ENCODE measurements at regions not wholly inside any gene's neighbourhood (a gene's known extent, or its start where the extent isn't known, plus 50 kb on each side); places are given as distances from the start of the nearest gene placed in this dataset.

GRCh38 chrX:13149702-13150350 is 105.4 kb upstream of the FAM9C start:
- no peak for DNase-seq (ENCODE audit: low read depth in 2 of 2)

GRCh38 chrX:13147733-13148132 is 103.3 kb upstream of the FAM9C start:
- no peak for DNase-seq (ENCODE audit: low read depth in 2 of 2)

- DNase-seq (ENCODE audit: low read depth in 2 of 2) = no peak
Measured at GRCh38 chrX:13147147-13147546, 102.7 kb upstream of the FAM9C start.

GRCh38 chrX:13144927-13145655 is 100.7 kb upstream of the FAM9C start:
- no peak for DNase-seq (ENCODE audit: low read depth in 2 of 2)

- no peak for DNase-seq (ENCODE audit: low read depth in 2 of 2)
Measured at GRCh38 chrX:13142891-13143290, 98.5 kb upstream of the FAM9C start.

- DNase-seq (ENCODE audit: low read depth in 2 of 2) = no peak
Measured at GRCh38 chrX:13140007-13140406, 95.6 kb upstream of the FAM9C start.

- no peak for DNase-seq (ENCODE audit: low read depth in 2 of 2)
Measured at GRCh38 chrX:13131396-13132137, 87.1 kb upstream of the FAM9C start.

- DNase-seq (ENCODE audit: low read depth in 2 of 2) = no peak
Measured at GRCh38 chrX:13130816-13131215, 86.4 kb upstream of the FAM9C start.

- no peak for DNase-seq (ENCODE audit: low read depth in 2 of 2)
Measured at GRCh38 chrX:13128104-13128503, 83.7 kb upstream of the FAM9C start.

- no peak for DNase-seq (ENCODE audit: low read depth in 2 of 2)
Measured at GRCh38 chrX:13126775-13127174, 82.4 kb upstream of the FAM9C start.

- no peak for DNase-seq (ENCODE audit: low read depth in 2 of 2)
Measured at GRCh38 chrX:13125188-13125587, 80.8 kb upstream of the FAM9C start.

- DNase-seq (ENCODE audit: low read depth in 2 of 2) = no peak
Measured at GRCh38 chrX:13123857-13124345, 79.5 kb upstream of the FAM9C start.

- no peak for DNase-seq (ENCODE audit: low read depth in 2 of 2)
Measured at GRCh38 chrX:13123247-13123856, 78.9 kb upstream of the FAM9C start.

- DNase-seq (ENCODE audit: low read depth in 2 of 2) = no peak
Measured at GRCh38 chrX:13121020-13121555, 76.7 kb upstream of the FAM9C start.

GRCh38 chrX:13120017-13120416 is 75.6 kb upstream of the FAM9C start:
- DNase-seq (ENCODE audit: low read depth in 2 of 2) = no peak

GRCh38 chrX:13119386-13119785 is 75.0 kb upstream of the FAM9C start:
- no peak for DNase-seq (ENCODE audit: low read depth in 2 of 2)

- DNase-seq (ENCODE audit: low read depth in 2 of 2) = no peak
Measured at GRCh38 chrX:13115146-13115855, 70.9 kb upstream of the FAM9C start.

- DNase-seq (ENCODE audit: low read depth in 2 of 2) = no peak
Measured at GRCh38 chrX:13112499-13112898, 68.1 kb upstream of the FAM9C start.

GRCh38 chrX:13110433-13111324 is 66.3 kb upstream of the FAM9C start:
- DNase-seq (ENCODE audit: low read depth in 2 of 2) = no peak

GRCh38 chrX:13109817-13110216 is 65.4 kb upstream of the FAM9C start:
- no peak for DNase-seq (ENCODE audit: low read depth in 2 of 2)
